BE2C (cell line): ENCODE measurements at regions not wholly inside any gene's neighbourhood (a gene's known extent, or its start where the extent isn't known, plus 50 kb on each side); places are given as distances from the start of the nearest gene placed in this dataset.
"Not testable (repeated sequence)": the region's sequence is repeated elsewhere in the genome, so short reads cannot be mapped to it uniquely, and the experiment has no call there.

ENCODE experiments used
- DNase-seq: peaks from one replicate; pipeline ENCODE4 v3.0.0-alpha.2; 2020
- H3K27me3 ChIP-seq: fragments of 250-450 bp; sonication (Bioruptor Pico); 2 replicates; pipeline ENCODE4 v1.5.1; 2020; ENCODE audit warnings: mild to moderate bottlenecking
- H3K36me3 ChIP-seq: fragments of 250-450 bp; sonication (Bioruptor Pico); 2 replicates; pipeline ENCODE4 v1.5.1; 2020; ENCODE audit warnings: mild to moderate bottlenecking
- H3K4me1 ChIP-seq: fragments of 250-450 bp; sonication (Bioruptor Pico); 2 replicates; pipeline ENCODE4 v1.5.1; 2020
- H3K4me3 ChIP-seq: 2 replicates; pipeline ENCODE4 v1.5.1; 2011; ENCODE audit warnings: low read depth, low read length
- H3K9me3 ChIP-seq: fragments of 250-450 bp; sonication (Bioruptor Pico); 2 replicates; pipeline ENCODE4 v1.5.1; 2020
- TF ChIP-seq, protein P1 (sequence below): IDR thresholded peaks from 2 replicates; pipeline ENCODE4 v1.5.1; 2012; ENCODE audit warnings: mild to moderate bottlenecking, low read depth, low read length

GRCh38 chr14:81767266-81767995, 233.8 kb upstream of the SEL1L start:
- no peak for DNase-seq
- TF ChIP-seq, protein P1, sequence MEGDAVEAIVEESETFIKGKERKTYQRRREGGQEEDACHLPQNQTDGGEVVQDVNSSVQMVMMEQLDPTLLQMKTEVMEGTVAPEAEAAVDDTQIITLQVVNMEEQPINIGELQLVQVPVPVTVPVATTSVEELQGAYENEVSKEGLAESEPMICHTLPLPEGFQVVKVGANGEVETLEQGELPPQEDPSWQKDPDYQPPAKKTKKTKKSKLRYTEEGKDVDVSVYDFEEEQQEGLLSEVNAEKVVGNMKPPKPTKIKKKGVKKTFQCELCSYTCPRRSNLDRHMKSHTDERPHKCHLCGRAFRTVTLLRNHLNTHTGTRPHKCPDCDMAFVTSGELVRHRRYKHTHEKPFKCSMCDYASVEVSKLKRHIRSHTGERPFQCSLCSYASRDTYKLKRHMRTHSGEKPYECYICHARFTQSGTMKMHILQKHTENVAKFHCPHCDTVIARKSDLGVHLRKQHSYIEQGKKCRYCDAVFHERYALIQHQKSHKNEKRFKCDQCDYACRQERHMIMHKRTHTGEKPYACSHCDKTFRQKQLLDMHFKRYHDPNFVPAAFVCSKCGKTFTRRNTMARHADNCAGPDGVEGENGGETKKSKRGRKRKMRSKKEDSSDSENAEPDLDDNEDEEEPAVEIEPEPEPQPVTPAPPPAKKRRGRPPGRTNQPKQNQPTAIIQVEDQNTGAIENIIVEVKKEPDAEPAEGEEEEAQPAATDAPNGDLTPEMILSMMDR: no peak
- Histone ChIP-seq H3K4me1 (no peaks in the 10 kb centered on the region), H3K4me3 (no peak overlapping the region), H3K9me3 (no peaks in the 10 kb centered on the region), H3K27me3 (no peaks in the 10 kb centered on the region), H3K36me3 (no peaks in the 10 kb centered on the region)

DNA sequence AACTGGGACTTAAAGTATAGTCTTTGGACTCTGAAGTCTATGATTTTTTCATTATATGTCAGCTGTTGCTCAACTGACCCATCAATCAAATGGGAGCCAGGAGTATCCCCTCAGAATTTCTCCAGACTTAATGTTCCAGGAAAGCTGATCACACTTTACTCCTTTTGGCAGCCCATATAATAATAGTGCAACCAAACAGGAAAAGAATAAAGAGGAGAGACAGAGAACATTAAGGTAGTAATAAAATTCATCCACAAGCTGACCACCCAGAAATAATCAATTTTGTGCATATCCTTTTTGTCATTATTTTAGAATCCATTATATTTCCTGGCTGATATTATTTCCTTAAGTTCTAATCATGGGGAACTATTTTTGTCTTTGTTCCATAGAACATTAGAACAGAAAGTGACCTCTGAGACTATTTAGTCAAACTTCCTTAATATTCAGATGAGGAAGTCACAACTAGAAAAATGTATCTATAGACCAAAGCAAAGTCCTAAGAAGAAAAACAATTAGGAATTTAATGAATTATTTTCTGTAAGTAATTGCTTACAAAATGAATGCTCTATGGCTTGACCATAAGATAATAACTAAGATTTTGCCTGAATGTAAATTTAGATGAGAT, 238.1 kb upstream of the SEL1L start:
- Histone ChIP-seq H3K27me3 (no peaks in the 10 kb centered on the region), H3K9me3 (no peaks in the 10 kb centered on the region), H3K4me3 (no peak overlapping the region), H3K4me1 (no peaks in the 10 kb centered on the region), H3K36me3 (no peaks in the 10 kb centered on the region)
- TF ChIP-seq, protein P1: no peak
- DNase-seq: no peak

DNA sequence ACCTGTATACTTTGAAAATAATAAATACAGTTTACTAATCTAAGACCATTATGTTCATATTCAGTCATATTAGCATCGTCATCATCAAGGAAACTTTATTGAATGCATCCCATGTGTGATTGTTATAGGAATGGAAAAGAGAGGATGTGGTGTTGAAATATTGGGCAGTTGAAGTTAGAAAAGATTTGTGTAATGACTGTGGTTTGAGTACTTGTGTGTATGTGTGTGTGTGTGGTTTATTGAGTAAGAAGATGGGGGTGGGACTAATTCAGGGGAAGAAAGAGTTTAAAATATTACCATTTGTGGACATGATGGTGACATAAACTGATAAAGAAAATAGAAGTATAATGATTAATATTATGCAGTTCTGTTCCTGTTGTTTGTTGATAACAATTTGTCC, 238.7 kb upstream of the SEL1L start:
- no peaks in the 10 kb centered on the region for H3K4me1 ChIP-seq
- H3K36me3 ChIP-seq: no peaks in the 10 kb centered on the region
- H3K27me3 ChIP-seq: no peaks in the 10 kb centered on the region
- H3K9me3 ChIP-seq: no peaks in the 10 kb centered on the region
- no peak for DNase-seq
- TF ChIP-seq, protein P1: no peak
- no peak overlapping the region for H3K4me3 ChIP-seq

- Histone ChIP-seq H3K36me3 (no peaks in the 10 kb centered on the region), H3K4me3 (no peak overlapping the region), H3K9me3 (no peaks in the 10 kb centered on the region), H3K27me3 (no peaks in the 10 kb centered on the region), H3K4me1 (no peaks in the 10 kb centered on the region)
- TF ChIP-seq, protein P1: no peak
- DNase-seq: no peak
Measured at GRCh38 chr14:81776531-81776930, 242.9 kb upstream of the SEL1L start.

DNA sequence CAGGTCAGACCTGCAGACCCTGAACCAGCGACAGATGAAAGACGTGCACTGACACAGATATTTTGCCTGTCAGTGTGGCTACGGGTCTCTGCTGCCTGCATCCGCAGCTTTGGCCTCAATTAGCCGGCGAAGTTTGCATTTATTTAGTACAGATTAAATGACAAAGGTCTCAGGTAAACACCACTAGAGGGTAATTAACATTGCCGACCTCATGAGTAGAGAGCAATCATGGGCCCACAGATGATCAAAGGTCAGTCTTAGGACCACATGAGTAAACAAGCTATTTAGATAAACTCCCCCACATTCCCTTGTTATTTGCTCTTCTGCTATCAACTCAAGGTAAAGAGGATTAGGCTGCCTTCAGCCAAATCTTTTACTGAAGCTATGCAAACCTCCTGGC, 248.1 kb upstream of the SEL1L start:
- H3K4me1 ChIP-seq, DNase-seq, H3K9me3 ChIP-seq, H3K36me3 ChIP-seq, H3K27me3 ChIP-seq, H3K4me3 ChIP-seq: not testable (repeated sequence)

GRCh38 chr14:81784084-81784483, 250.4 kb upstream of the SEL1L start:
- no peak for DNase-seq
- no peaks in the 10 kb centered on the region for H3K36me3 ChIP-seq
- H3K9me3 ChIP-seq: no peaks in the 10 kb centered on the region
- TF ChIP-seq, protein P1: no peak
- H3K4me3 ChIP-seq: no peak overlapping the region
- H3K4me1 ChIP-seq: no peaks in the 10 kb centered on the region
- no peaks in the 10 kb centered on the region for H3K27me3 ChIP-seq
